Sigmoid colon (tissue), 4 donors: ENCODE measurements at regions not wholly inside any gene's neighbourhood (a gene's known extent, or its start where the extent isn't known, plus 50 kb on each side); places are given as distances from the start of the nearest gene placed in this dataset.

ENCODE experiments used
- CTCF ChIP-seq, 4 experiments: fragments of 450-650 bp in 3 of 4; fragments of 200-600 bp in 1 of 4; IDR thresholded peaks; one replicate each; pipeline ENCODE4 v1.5.1; 2016 to 2019; ENCODE audit warnings: antibody characterized with exemption in 4 of 4, mild to moderate bottlenecking in 3 of 4, moderate library complexity in 2 of 4
- EP300 ChIP-seq, 4 donors: sonication (generic); formaldehyde crosslinking; IDR thresholded peaks; one replicate each; pipeline ENCODE4 v1.6.1; 2017; ENCODE audit warnings: antibody characterized with exemption in 4 of 4
- POLR2A ChIP-seq, 2 donors: fragments of 450-650 bp; IDR thresholded peaks; one replicate each; pipeline ENCODE4 v1.6.1; 2016; ENCODE audit warnings: antibody characterized with exemption in 2 of 2, mild to moderate bottlenecking in 2 of 2, moderate library complexity in 2 of 2
- POLR2AphosphoS5 ChIP-seq, 4 donors: sonication (generic); formaldehyde crosslinking; IDR thresholded peaks; one replicate each; pipeline ENCODE4 v1.6.1; 2017; ENCODE audit warnings: antibody characterized with exemption in 4 of 4

GRCh38 chr4:15213302-15213970 lies 211.2 kb downstream of the CPEB2 start:
- no peak for TF ChIP-seq POLR2A (IDR thresholded peaks at IDR 0.05)
- no peak for TF ChIP-seq CTCF (IDR thresholded peaks at IDR 0.05)
- TF ChIP-seq EP300 (IDR thresholded peaks at IDR 0.05): no peak
- no peak for TF ChIP-seq POLR2AphosphoS5 (IDR thresholded peaks at IDR 0.05)
